D721Med (cell line): ENCODE measurements at regions not wholly inside any gene's neighbourhood (a gene's known extent, or its start where the extent isn't known, plus 50 kb on each side); places are given as distances from the start of the nearest gene placed in this dataset.

Experiments used
- DNase-seq: peaks from one replicate; pipeline ENCODE4 v3.0.0; 2011; ENCODE audit warnings: low spot score; ENCODE audit not compliant: insufficient read length
- FAIRE-seq: peaks from 2 replicates; lab custom pipeline; 2011; peaks lifted over from hg19 to GRCh38; lab: Jason Lieb, UNC
- CTCF ChIP-seq: IDR thresholded peaks from 2 replicates; pipeline ENCODE4 v1.5.1; 2012; ENCODE audit warnings: mild to moderate bottlenecking, control low read depth; ENCODE audit not compliant: insufficient read depth; ENCODE audit errors: missing control alignments

- FAIRE-seq (no peak), DNase-seq (no peak)
- no peak for TF ChIP-seq CTCF
Measured at GRCh38 chr6:165961233-165961632, 206.4 kb downstream of the TBXT start.

- FAIRE-seq = no peak
- DNase-seq = no peak
- no peak for TF ChIP-seq CTCF
Measured at GRCh38 chr6:165960695-165961094, 207.0 kb downstream of the TBXT start.

- no peak for TF ChIP-seq CTCF
- FAIRE-seq (no peak), DNase-seq (no peak)
Measured at GRCh38 chr6:165959627-165960026, 208.0 kb downstream of the TBXT start.

- DNase-seq (no peak), FAIRE-seq (no peak)
- TF ChIP-seq CTCF = no peak
Measured at GRCh38 chr6:165956874-165957273, 210.8 kb downstream of the TBXT start.

GRCh38 chr6:165952514-165952913 is 215.1 kb downstream of the TBXT start:
- no peak for DNase-seq
- no peak for TF ChIP-seq CTCF
- FAIRE-seq = no peak

- TF ChIP-seq CTCF = no peak
- FAIRE-seq = no peak
- no peak for DNase-seq
Measured at GRCh38 chr6:165950316-165950715, 217.3 kb downstream of the TBXT start.

GRCh38 chr6:165949324-165949723 is 218.3 kb downstream of the TBXT start:
- no peak for TF ChIP-seq CTCF
- FAIRE-seq (no peak), DNase-seq (no peak)
